ENCODE measurements at regions not wholly inside any gene's neighbourhood (a gene's known extent, or its start where the extent isn't known, plus 50 kb on each side); places are given as distances from the start of the nearest gene placed in this dataset.

DNA sequence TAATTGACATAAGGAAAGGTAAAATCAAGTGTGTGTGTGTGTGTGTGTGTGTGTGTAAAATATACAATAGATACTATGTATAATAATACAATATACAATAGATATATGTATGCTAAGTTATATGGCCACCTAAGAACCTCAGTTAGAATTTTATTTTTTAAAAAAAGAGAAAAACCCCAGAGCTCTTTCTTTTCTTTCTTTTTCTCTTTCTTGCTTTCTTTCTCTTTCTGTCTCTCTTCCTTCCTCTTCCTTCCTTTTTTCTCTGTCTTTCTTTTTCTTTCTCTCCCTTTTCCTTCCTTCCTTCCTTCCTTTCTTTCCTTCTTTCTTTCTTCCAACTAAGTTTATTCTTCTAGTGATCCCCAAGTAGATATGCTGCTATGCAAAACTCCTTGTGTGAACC is 64.6 kb upstream of the FN1 start:
- no peaks in the 10 kb centered on the region for H3K27me3 ChIP-seq (ENCODE audit: control insufficient read depth, insufficient read depth)
- no peak overlapping the region for H3K27ac ChIP-seq (ENCODE audit: low read length)
- ATAC-seq (no peak), DNase-seq (no peak)
- H3K9me3 ChIP-seq (ENCODE audit: control insufficient read depth, low read length), result no peaks in the 10 kb centered on the region
- no peaks in the 10 kb centered on the region for H3K4me1 ChIP-seq (ENCODE audit: control insufficient read depth, insufficient read depth, low read length)
- intact Hi-C loops (cut with DNase I), result no loop called here
- H3K4me3 ChIP-seq (ENCODE audit: low read length), result no peak overlapping the region

DNA sequence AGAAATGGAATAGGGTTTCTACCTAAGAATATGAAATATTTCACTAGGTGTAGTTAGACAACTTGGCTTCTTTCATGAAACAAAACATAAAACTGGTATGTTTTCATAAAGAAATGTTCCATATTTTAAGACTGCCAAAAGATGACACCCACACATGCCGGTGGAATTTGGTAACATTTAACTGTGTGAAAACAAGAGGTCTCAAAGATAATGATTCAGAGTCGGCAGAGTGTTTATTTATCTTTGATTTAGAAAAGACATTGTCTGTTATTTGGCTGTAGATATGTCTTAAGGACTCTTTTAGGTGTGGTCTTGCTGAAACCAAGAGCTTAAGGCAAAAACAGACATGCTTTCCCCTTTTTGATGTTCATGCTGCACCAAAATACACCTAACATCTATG is 63.5 kb upstream of the FN1 start:
- H3K27me3 ChIP-seq (ENCODE audit: control insufficient read depth, insufficient read depth), result no peaks in the 10 kb centered on the region
- no peaks in the 10 kb centered on the region for H3K9me3 ChIP-seq (ENCODE audit: control insufficient read depth, low read length)
- DNase-seq, result no peak
- WGBS, result 38% methylated on average over 2 of the region's 2 CpGs
- intact Hi-C loops (cut with DNase I), result no loop called here
- ATAC-seq, result no peak
- H3K4me3 ChIP-seq (ENCODE audit: low read length), result no peak overlapping the region
- no peaks in the 10 kb centered on the region for H3K4me1 ChIP-seq (ENCODE audit: control insufficient read depth, insufficient read depth, low read length)
- no peak overlapping the region for H3K27ac ChIP-seq (ENCODE audit: low read length)

DNA sequence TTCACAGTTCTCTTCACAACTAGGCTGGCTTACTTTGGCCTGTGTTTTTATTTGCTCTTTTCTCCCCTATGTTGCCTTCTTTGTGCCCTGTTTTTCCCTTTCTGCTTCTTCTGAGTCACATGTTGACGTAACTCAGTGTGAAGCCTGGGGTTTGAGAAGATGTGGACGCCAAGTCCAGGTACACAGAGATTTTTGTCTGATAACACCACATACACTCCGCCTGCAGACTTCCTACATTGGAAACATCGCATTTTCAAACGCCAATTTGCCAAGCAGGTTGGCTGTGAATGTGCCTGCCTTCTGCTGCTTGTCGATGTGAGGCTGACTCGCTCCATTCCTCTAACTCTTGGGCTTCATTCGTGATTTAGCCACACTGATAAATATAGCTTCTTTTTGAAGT is 62.6 kb upstream of the FN1 start:
- no peaks in the 10 kb centered on the region for H3K4me1 ChIP-seq (ENCODE audit: control insufficient read depth, insufficient read depth, low read length)
- ATAC-seq (no peak), DNase-seq (no peak)
- intact Hi-C loops (cut with DNase I), result no loop called here
- H3K27me3 ChIP-seq (ENCODE audit: control insufficient read depth, insufficient read depth), result no peaks in the 10 kb centered on the region
- 78% methylated on average over 8 of the region's 8 CpGs for WGBS
- H3K4me3 ChIP-seq (ENCODE audit: low read length), result no peak overlapping the region
- H3K27ac ChIP-seq (ENCODE audit: low read length), result no peak overlapping the region
- H3K9me3 ChIP-seq (ENCODE audit: control insufficient read depth, low read length), result no peaks in the 10 kb centered on the region

DNA sequence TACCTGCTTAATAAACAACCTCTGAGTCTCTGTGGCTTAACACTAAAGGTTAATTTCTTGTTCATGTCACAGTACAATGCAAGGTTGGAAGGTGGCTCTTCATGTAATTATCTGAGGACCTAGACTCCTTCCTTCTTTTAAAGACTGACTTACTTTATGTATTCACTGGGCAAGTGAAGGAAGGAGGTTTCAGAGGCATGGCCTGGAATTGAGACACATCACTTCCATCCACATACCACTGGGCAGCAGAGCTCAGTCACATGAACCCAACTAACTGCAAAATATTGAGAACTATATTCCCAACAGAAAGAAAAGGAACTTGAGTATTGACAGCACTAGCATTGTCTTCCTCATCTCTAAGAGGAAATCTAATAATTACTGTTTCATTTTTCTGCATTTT is 57.5 kb upstream of the FN1 start:
- Histone ChIP-seq H3K4me3 (ENCODE audit: low read length) (no peak overlapping the region), H3K4me1 (ENCODE audit: control insufficient read depth, insufficient read depth, low read length) (no peaks in the 10 kb centered on the region), H3K9me3 (ENCODE audit: control insufficient read depth, low read length) (no peaks in the 10 kb centered on the region), H3K27ac (ENCODE audit: low read length) (no peak overlapping the region), H3K27me3 (ENCODE audit: control insufficient read depth, insufficient read depth) (no peaks in the 10 kb centered on the region)
- no peak for DNase-seq
- ATAC-seq, result no peak
- intact Hi-C loops (cut with DNase I), result no loop called here

DNA sequence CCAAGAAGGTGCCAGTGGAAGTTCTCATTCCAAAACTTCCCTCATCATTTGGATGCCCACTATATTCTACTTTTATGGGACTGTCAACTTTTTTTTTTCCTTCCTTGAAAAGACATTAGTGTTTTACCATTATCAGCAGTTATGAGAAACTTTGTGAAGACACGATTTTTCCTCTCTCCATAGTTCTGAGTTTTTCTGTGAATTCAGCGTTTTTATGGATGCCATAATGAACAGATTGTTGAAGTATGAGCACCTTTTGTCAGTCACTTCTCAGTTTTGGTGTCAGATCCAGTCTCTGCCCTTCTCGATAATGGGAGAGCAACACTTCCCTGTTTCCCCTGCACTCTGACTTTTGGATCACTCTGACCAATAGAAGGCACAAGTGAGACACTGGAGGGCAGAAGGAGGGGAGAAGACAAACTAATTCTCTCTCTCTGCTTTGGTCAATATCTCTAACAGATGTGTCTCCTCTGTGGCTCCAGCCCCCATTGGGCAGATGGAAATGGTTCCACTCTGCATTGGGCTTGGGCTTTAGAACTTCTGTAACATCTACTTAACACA is 53.5 kb upstream of the FN1 start:
- DNase-seq (no peak), ATAC-seq (no peak)
- Histone ChIP-seq H3K27ac (ENCODE audit: low read length) (no peak overlapping the region), H3K27me3 (ENCODE audit: control insufficient read depth, insufficient read depth) (no peaks in the 10 kb centered on the region), H3K4me1 (ENCODE audit: control insufficient read depth, insufficient read depth, low read length) (no peaks in the 10 kb centered on the region), H3K4me3 (ENCODE audit: low read length) (no peak overlapping the region), H3K9me3 (ENCODE audit: control insufficient read depth, low read length) (no peaks in the 10 kb centered on the region)
- 82% methylated on average over 3 of the region's 3 CpGs for WGBS
- intact Hi-C loops (cut with DNase I), result no loop called here

DNA sequence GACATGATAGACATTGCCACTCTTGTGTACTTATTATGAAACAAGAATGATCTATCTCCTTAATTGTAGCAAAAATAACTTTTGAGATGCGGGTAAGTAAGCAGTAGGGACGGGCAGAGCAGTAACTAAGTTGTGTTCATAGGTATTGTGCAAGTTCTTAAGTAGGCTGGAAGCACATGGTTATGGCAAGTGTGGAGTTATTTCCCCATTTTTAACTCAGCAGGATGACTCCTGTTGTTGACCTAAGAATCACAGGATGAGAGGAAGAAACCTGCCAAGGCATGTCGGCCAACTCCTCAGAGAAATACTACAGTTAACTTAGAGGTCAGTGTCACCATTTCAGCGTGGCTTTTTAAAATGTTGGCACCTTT is 51.1 kb upstream of the FN1 start:
- H3K4me3 ChIP-seq (ENCODE audit: low read length), result no peak overlapping the region
- ATAC-seq (no peak), DNase-seq (no peak)
- H3K4me1 ChIP-seq (ENCODE audit: control insufficient read depth, insufficient read depth, low read length), result no peaks in the 10 kb centered on the region
- intact Hi-C loops (cut with DNase I), result no loop called here
- H3K27me3 ChIP-seq (ENCODE audit: control insufficient read depth, insufficient read depth), result no peaks in the 10 kb centered on the region
- no peak overlapping the region for H3K27ac ChIP-seq (ENCODE audit: low read length)
- WGBS, result 71% methylated on average over 4 of the region's 4 CpGs
- H3K9me3 ChIP-seq (ENCODE audit: control insufficient read depth, low read length), result no peaks in the 10 kb centered on the region

DNA sequence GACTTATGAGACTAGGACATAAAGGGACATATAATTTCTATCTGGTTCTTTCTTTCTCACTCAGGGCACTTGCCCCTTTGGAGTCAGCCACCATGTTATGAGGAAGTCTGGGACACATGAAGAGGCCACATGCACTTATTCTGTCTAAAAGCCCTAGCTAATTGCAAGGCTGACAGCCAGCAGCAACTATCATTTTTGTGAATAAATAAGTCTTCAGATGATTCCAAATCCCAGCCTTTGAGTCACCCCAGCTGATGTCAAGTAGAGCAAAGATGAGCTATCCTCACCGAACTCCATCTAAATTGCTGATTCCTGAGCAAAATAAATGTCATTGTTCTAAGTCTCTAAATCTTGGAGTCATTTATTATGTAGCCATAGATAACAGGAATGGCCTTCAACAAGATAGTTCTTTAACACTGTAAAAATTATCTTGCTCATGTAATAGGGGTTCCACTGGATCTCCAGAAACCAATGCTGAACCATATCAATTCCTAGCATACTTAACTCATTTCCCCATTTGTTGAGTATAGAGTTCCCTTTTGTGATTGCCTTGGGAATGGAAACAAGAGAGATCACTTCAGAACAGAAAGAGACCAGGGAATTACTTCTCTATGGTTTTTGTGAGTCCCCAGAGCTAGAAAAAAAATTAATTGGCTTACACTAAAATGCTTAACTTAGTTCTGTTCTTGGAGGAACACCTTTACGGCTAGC is 50.6 kb upstream of the FN1 start:
- intact Hi-C loops (cut with DNase I), result no loop called here
- no peaks in the 10 kb centered on the region for H3K27me3 ChIP-seq (ENCODE audit: control insufficient read depth, insufficient read depth)
- H3K27ac ChIP-seq (ENCODE audit: low read length), result no peak overlapping the region
- no peaks in the 10 kb centered on the region for H3K9me3 ChIP-seq (ENCODE audit: control insufficient read depth, low read length)
- WGBS, result 88% methylated on average over 2 of the region's 2 CpGs
- no peaks in the 10 kb centered on the region for H3K4me1 ChIP-seq (ENCODE audit: control insufficient read depth, insufficient read depth, low read length)
- no peak overlapping the region for H3K4me3 ChIP-seq (ENCODE audit: low read length)
- ATAC-seq, result no peak
- DNase-seq, result no peak
